ENCODE measurements at regions not wholly inside any gene's neighbourhood (a gene's known extent, or its start where the extent isn't known, plus 50 kb on each side); places are given as distances from the start of the nearest gene placed in this dataset.

DNA sequence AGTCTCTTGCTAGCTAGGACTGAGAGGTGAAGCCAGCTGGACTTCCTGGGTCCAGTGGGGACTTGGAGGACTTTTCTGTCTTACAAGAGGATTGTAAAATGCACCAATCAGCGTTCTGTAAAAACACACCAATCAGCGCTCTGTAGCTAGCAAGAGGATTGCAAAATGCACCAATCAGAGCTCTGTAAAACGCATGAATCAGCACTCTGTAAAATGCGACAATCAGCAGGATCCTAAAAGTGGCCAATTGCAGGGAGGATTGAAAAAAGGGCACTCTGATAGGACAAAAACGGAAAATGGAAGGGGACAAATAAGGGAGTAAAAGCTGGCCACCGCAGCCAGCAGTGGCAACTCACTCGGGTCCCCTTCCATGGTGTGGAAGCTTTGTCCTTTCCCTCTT, 65.6 kb upstream of the DUSP21 start:
- TF ChIP-seq CHD2 (IDR thresholded peaks at IDR 0.05; ENCODE audit: low read length, partially characterized antibody) (no peak), CTCF (IDR thresholded peaks at IDR 0.05) (no peak)
